T-cell (primary cell): ENCODE measurements at regions not wholly inside any gene's neighbourhood (a gene's known extent, or its start where the extent isn't known, plus 50 kb on each side); places are given as distances from the start of the nearest gene placed in this dataset.
"Not testable (repeated sequence)": the region's sequence is repeated elsewhere in the genome, so short reads cannot be mapped to it uniquely, and the experiment has no call there.

Source experiments
- ATAC-seq, 4 experiments: fragments of 200-7000 bp in 3 of 4; fragments of 150-1000 bp in 1 of 4; cut with Tn5 transposase; replicated peaks in 1 of 4; 1 replicate in 3 of 4; 2 replicates in 1 of 4; pipeline ENCODE4 v1.10.0; 2021; ENCODE audit warnings: moderate library complexity in 3 of 4, mild to moderate bottlenecking in 2 of 4, moderate number of reproducible peaks in 1 of 4
- CTCF ChIA-PET, 2 donors: fragments of 300-600 bp; sonication (Branson Sonifier 250); formaldehyde crosslinking; loops; one replicate each; lab custom pipeline; 2022; ENCODE audit warnings: antibody characterized with exemption in 2 of 2; lab: Charles Lee
- POLR2A ChIA-PET, 2 donors: fragments of 300-600 bp; sonication (Branson Sonifier 250); formaldehyde crosslinking; loops; one replicate each; lab custom pipeline; 2022; ENCODE audit warnings: antibody characterized with exemption in 2 of 2; lab: Charles Lee
- DNase-seq, 35 experiments: peaks; one replicate each; pipeline versions ENCODE4 v3.0.0 to v3.0.0-alpha.2; 2013 to 2023
- H3K27ac ChIP-seq: one replicate; pipeline ENCODE4 v1.5.1; 2013; ENCODE audit warnings: low read length
- H3K27me3 ChIP-seq, 2 experiments: replicated peaks in 1 of 2; 1 replicate in 1 of 2; 2 replicates in 1 of 2; pipeline versions ENCODE4 v1.6.1 to v1.7.0; 2013; ENCODE audit warnings: low read length in 1 of 2, mixed read lengths in 1 of 2; ENCODE audit not compliant: control insufficient read depth in 2 of 2, insufficient read depth in 2 of 2; ENCODE audit errors: extremely low read depth in 1 of 2
- H3K36me3 ChIP-seq, 2 donors: 1 replicate in 1 of 2; 2 replicates in 1 of 2; pipeline versions ENCODE4 v1.6.1 to v1.7.0; 2013; ENCODE audit warnings: low read length in 1 of 2; ENCODE audit not compliant: control insufficient read depth in 2 of 2, insufficient read depth in 1 of 2; ENCODE audit errors: extremely low read depth in 1 of 2
- H3K4me1 ChIP-seq, 2 experiments: 1 replicate in 1 of 2; 2 replicates in 1 of 2; pipeline versions ENCODE4 v1.6.1 to v1.7.0; 2013; ENCODE audit warnings: low read length in 2 of 2, mixed read lengths in 1 of 2; ENCODE audit not compliant: insufficient read depth in 2 of 2, control insufficient read depth in 1 of 2; ENCODE audit errors: extremely low read depth in 1 of 2
- H3K4me3 ChIP-seq, 2 donors: 1 replicate in 1 of 2; 2 replicates in 1 of 2; pipeline versions ENCODE4 v1.5.1 to v1.7.0; 2013; ENCODE audit warnings: mild to moderate bottlenecking in 2 of 2, low read length in 1 of 2, moderate library complexity in 1 of 2; ENCODE audit not compliant: control insufficient read depth in 1 of 2; ENCODE audit errors: extremely low read depth in 1 of 2
- H3K9me3 ChIP-seq: 2 replicates; pipeline ENCODE4 v1.7.0; 2013
- H3K27ac Mint-ChIP-seq, 2 donors: one replicate each; pipeline ENCODE4 v1.8.0; 2020 to 2021; ENCODE audit warnings: mild to moderate bottlenecking in 2 of 2, mixed read lengths in 2 of 2
- H3K27me3 Mint-ChIP-seq, 2 donors: one replicate each; pipeline ENCODE4 v1.8.0; 2021 to 2022; ENCODE audit warnings: mixed read lengths in 2 of 2
- H3K36me3 Mint-ChIP-seq: one replicate; pipeline ENCODE4 v1.8.0; 2021; ENCODE audit warnings: mixed read lengths
- H3K4me1 Mint-ChIP-seq, 3 donors: one replicate each; pipeline ENCODE4 v1.8.0; 2020 to 2022; ENCODE audit warnings: mixed read lengths in 3 of 3, mild to moderate bottlenecking in 1 of 3
- H3K4me3 Mint-ChIP-seq, 3 donors: one replicate each; pipeline ENCODE4 v1.8.0; 2020 to 2022; ENCODE audit warnings: mild to moderate bottlenecking in 3 of 3, mixed read lengths in 3 of 3, moderate library complexity in 3 of 3
- H3K9me3 Mint-ChIP-seq, 3 donors: one replicate each; pipeline ENCODE4 v1.8.0; 2020 to 2022; ENCODE audit warnings: mixed read lengths in 3 of 3
- WGBS: methylation state at CpG from one replicate; pipeline ENCODE4 v1.1.5; 2013; ENCODE audit warnings: missing lambda C conversion rate; ENCODE audit not compliant: insufficient coverage; 5-methylcytosine and 5-hydroxymethylcytosine counted together

GRCh38 chr9:100730086-100730485 lies 152.2 kb downstream of the CAVIN4 start:
- Histone ChIP-seq H3K27ac (no peak overlapping the region), H3K27me3 (peaks cover 0 to 3% of the 10 kb centered on the region in 2 experiments), H3K4me3 (no peak overlapping the region), H3K9me3 (no peaks in the 10 kb centered on the region), H3K36me3 (no peaks in the 10 kb centered on the region), H3K4me1 (no peaks in the 10 kb centered on the region)
- H3K27me3 Mint-ChIP-seq = peaks cover 0 to 3% of the 10 kb centered on the region in 2 donors
- ATAC-seq = no peak
- no peaks in the 10 kb centered on the region for H3K36me3 Mint-ChIP-seq
- peaks cover 0 to 6% (median 5%) of the 10 kb centered on the region in 3 donors for H3K9me3 Mint-ChIP-seq
- no peak overlapping the region for H3K27ac Mint-ChIP-seq
- no peak for DNase-seq
- H3K4me3 Mint-ChIP-seq = no peak overlapping the region
- ChIA-PET CTCF (no interaction called here), POLR2A (interaction anchor here in 1 of 2 donors (0.7 kb wide), 1 partner anchor 1197 kb away, joined by 3 read pairs; no protein-coding TSS in a partner anchor)
- no peaks in the 10 kb centered on the region for H3K4me1 Mint-ChIP-seq
- no CpG with 5 or more reads among the region's 2 CpGs for WGBS

GRCh38 chr9:100731038-100731556 lies 153.2 kb downstream of the CAVIN4 start:
- peaks cover 0 to 9% (median 6%) of the 10 kb centered on the region in 3 donors for H3K9me3 Mint-ChIP-seq
- 93% methylated on average over 16 of the region's 18 CpGs for WGBS
- DNase-seq (no peak), ATAC-seq (no peak)
- Histone ChIP-seq H3K4me1 (no peaks in the 10 kb centered on the region), H3K36me3 (no peaks in the 10 kb centered on the region), H3K4me3 (no peak overlapping the region), H3K27ac (no peak overlapping the region), H3K27me3 (peaks cover 0 to 3% of the 10 kb centered on the region in 2 experiments), H3K9me3 (no peaks in the 10 kb centered on the region)
- H3K4me1 Mint-ChIP-seq = no peaks in the 10 kb centered on the region
- peaks cover 0 to 3% of the 10 kb centered on the region in 2 donors for H3K27me3 Mint-ChIP-seq
- CTCF ChIA-PET = no interaction called here
- H3K4me3 Mint-ChIP-seq = no peak overlapping the region
- no peak overlapping the region for H3K27ac Mint-ChIP-seq
- POLR2A ChIA-PET = no interaction called here
- no peaks in the 10 kb centered on the region for H3K36me3 Mint-ChIP-seq

GRCh38 chr9:100731557-100731956 lies 153.7 kb downstream of the CAVIN4 start:
- H3K27ac ChIP-seq = no peak overlapping the region
- ChIA-PET POLR2A (no interaction called here), CTCF (interaction anchor here in 1 of 2 donors (0.5 kb wide), 1 partner anchor 884 kb away, joined by 3 read pairs; no protein-coding TSS in a partner anchor)
- no peaks in the 10 kb centered on the region for H3K9me3 ChIP-seq
- Mint-ChIP-seq H3K9me3 (peaks cover 2 to 9% (median 6%) of the 10 kb centered on the region in 3 donors), H3K4me1 (no peaks in the 10 kb centered on the region), H3K4me3 (no peak overlapping the region), H3K36me3 (no peaks in the 10 kb centered on the region), H3K27me3 (peaks cover 0 to 3% of the 10 kb centered on the region in 2 donors), H3K27ac (no peak overlapping the region)
- H3K36me3 ChIP-seq = no peaks in the 10 kb centered on the region
- peaks cover 0 to 3% of the 10 kb centered on the region in 2 experiments for H3K27me3 ChIP-seq
- H3K4me3 ChIP-seq = no peak overlapping the region
- WGBS = 88% methylated on average over 11 of the region's 11 CpGs
- no peaks in the 10 kb centered on the region for H3K4me1 ChIP-seq
- DNase-seq (no peak), ATAC-seq (no peak)

- no peak for DNase-seq
- Mint-ChIP-seq H3K27ac (no peak overlapping the region), H3K27me3 (peaks cover 0 to 3% of the 10 kb centered on the region in 2 donors), H3K36me3 (no peaks in the 10 kb centered on the region), H3K4me1 (no peaks in the 10 kb centered on the region), H3K4me3 (no peak overlapping the region), H3K9me3 (peaks cover 6 to 18% (median 18%) of the 10 kb centered on the region in 3 donors)
- ATAC-seq = no peak
- ChIA-PET POLR2A (no interaction called here), CTCF (no interaction called here)
- H3K27ac ChIP-seq = no peak overlapping the region
- H3K27me3 ChIP-seq = peaks cover 0 to 3% of the 10 kb centered on the region in 2 experiments
- WGBS = 75% methylated on average over 1 of the region's 2 CpGs
- H3K4me3 ChIP-seq = no peak overlapping the region
- H3K9me3 ChIP-seq = no peaks in the 10 kb centered on the region
- H3K4me1 ChIP-seq = no peaks in the 10 kb centered on the region
- no peaks in the 10 kb centered on the region for H3K36me3 ChIP-seq
These were observed 161.3 kb downstream of the CAVIN4 start for GRCh38 chr9:100739208-100739607.

GRCh38 chr9:100739666-100740065 lies 161.8 kb downstream of the CAVIN4 start:
- Histone ChIP-seq H3K27me3 (peaks cover 0 to 3% of the 10 kb centered on the region in 2 experiments), H3K4me3 (no peak overlapping the region), H3K9me3 (no peaks in the 10 kb centered on the region), H3K4me1 (no peaks in the 10 kb centered on the region), H3K27ac (no peak overlapping the region), H3K36me3 (no peaks in the 10 kb centered on the region)
- DNase-seq (no peak), ATAC-seq (no peak)
- Mint-ChIP-seq H3K9me3 (peaks cover 2 to 22% (median 18%) of the 10 kb centered on the region in 3 donors), H3K27ac (no peak overlapping the region), H3K4me1 (no peaks in the 10 kb centered on the region), H3K27me3 (peaks cover 0 to 3% of the 10 kb centered on the region in 2 donors), H3K36me3 (no peaks in the 10 kb centered on the region), H3K4me3 (no peak overlapping the region)
- ChIA-PET CTCF (no interaction called here), POLR2A (no interaction called here)
- WGBS = 89% methylated on average over 2 of the region's 5 CpGs

- H3K27ac ChIP-seq, POLR2A ChIA-PET, H3K36me3 ChIP-seq, H3K27me3 ChIP-seq, H3K4me1 ChIP-seq, H3K27ac Mint-ChIP-seq, CTCF ChIA-PET, H3K4me3 Mint-ChIP-seq, H3K36me3 Mint-ChIP-seq, H3K4me3 ChIP-seq, H3K9me3 ChIP-seq, DNase-seq, H3K4me1 Mint-ChIP-seq, ATAC-seq, H3K27me3 Mint-ChIP-seq: not testable (repeated sequence)
- H3K9me3 Mint-ChIP-seq = peaks cover 2 to 24% (median 20%) of the 10 kb centered on the region in 3 donors
- WGBS = 67% methylated on average over 4 of the region's 4 CpGs
These were observed 171.1 kb downstream of the CAVIN4 start for GRCh38 chr9:100748930-100749329.
